DMS 273 (cell line): ENCODE measurements at regions not wholly inside any gene's neighbourhood (a gene's known extent, or its start where the extent isn't known, plus 50 kb on each side); places are given as distances from the start of the nearest gene placed in this dataset.
"Not testable (repeated sequence)": the region's sequence is repeated elsewhere in the genome, so short reads cannot be mapped to it uniquely, and the experiment has no call there.

Source experiments
- DNase-seq: peaks from one replicate; lab custom pipeline; 2025; ENCODE audit not compliant: unreplicated experiment; lab: John Stamatoyannopoulos, UW

DNA sequence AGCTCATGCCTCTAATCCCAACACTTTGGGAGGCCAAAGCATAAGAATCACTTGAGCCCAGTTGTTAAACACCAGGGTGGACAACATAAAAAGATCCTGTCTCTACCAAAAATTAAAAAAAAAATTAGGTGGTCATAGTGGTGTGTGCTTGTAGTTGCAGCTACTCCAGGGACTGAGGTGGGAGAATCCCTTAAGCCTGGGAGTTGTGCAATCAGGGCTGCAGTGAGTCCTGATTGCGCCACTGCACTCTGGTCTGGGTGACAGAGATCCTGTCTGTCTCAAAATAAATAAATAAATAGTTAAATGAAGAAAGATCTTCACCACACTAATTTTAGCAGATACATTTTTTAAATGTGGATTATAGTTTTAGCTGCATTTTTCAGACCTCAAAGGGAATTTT, 433.2 kb downstream of the MAT2B start:
- no peak for DNase-seq

DNA sequence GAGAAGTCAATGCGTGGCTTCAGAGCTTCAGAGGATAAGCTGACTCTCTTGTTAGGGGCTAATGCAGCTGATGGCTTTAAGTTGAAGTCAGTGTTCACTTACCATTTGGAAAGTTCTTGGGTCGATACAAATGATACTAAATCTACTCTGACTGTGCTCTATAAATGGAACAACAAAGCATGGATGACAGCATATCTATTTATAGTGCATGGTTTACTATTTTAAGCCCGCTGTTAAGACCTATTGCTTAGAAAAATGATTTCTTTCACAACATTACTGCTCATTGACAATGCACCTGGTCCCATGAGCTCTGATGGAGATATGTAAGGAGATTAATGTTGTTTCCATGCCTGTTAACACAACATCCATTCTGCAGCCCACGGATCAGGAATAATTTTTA, 435.7 kb downstream of the MAT2B start:
- DNase-seq = no peak

DNA sequence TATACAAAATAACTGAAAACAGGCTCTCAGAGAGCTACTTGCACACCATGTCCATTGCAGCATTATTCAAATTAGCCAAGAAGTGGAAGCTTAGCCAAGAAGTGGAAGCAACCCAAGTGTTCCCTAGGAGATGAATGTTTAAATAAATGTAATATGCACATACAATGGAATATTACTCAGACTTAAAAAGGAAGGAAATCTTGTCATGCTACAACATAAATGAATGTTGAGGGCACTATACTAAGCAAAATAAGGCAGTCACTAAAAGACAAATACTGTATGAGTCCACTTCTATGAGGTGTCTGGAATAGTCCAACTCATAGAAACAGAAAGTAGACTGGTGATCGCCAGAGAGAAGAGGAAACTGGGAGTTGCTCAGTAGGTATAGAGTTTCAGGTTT, 438.1 kb downstream of the MAT2B start:
- DNase-seq = no peak

DNA sequence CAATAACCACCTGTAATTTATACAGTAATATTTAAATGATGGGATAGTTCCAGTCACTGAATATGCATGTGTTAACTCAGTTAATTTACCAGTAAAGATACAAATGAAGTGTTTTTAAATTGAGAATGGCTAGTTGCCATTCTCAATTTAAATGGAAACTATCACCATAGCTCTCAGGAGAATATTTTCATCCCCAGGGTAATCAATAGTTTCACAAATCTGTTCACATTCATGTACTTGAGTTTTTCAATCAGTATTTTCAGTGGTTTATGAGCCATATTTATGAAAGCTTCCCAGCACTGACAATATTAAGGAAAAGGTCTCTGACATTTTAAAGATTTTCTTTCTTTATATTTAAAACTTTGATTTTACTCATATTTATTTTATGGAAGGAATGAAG, 439.3 kb downstream of the MAT2B start:
- no peak for DNase-seq

DNA sequence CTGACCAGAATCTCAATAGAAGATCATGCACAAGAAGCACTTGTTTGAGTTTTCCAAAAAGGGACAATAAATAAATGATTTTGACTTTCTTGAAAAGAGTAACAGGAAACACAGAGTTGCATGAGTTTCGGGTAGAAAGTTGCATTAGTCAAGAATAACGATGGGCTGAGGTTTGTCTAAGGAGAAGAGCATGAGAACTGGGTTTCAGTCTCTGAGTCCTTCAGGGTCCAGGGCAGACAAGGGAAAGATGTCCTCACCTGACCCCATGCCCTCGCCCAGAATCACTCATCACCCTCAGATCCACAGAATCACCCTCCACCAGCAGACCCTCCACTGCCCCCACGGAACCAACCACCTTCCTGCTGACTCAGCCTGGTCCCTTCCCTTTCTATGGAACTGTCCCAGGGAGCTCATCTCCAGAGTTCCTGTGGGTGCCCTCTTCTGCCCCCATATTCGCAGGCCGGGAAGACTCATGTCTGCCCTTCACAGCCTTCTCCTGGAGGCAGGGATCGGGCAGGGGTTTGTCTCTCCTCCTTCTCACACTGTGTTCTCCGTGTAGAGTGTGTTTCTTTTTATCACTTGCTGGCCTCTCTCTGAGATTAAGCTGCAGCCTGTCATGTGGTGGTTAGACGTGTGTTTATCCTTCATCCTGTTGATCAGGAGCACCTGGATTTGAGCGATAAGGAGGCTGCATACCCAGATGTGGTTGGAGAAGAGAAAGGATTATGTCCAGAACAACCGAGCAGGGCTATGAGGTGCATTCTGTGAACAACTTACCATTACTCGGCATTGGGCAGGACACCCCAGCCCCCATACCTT, 442.6 kb downstream of the MAT2B start:
- DNase-seq = no peak

DNA sequence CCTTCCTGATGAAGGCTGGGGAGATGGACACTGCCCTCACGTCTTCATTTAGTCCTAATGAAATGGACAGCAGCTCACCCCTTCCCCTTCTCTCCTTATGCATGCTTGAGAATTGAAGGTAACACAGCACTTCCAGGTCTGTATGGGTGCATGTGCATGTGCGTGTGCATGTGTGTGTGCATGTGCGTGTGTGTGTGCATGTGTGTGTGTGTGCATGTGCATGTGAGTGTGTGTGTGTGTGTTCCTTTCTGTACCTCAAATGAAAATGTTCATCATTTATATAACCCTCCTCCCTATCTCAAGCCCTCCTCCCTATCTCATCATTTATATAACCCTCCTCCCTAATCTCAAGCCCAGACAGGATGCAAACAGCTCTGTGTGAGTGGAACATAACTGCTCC, 444.8 kb downstream of the MAT2B start:
- no peak for DNase-seq

DNA sequence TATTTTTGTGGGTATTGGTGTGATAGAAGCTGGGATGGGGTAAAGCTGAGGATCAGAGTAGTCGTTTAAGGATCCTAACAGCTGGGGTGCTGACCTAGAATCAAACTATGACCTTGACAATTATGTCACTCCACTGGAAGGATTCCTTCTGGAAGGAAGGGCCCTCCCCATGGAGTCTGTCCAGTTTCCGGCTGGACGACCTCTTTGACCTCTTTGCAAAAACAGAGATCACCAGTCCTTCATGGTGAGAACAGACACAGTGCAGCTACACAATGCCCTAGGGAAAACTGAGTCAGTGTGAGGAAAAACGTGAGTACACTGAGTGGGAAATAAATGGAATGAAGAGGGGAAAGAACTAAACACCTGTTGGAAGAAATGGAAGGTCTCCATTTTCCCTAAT, 445.6 kb downstream of the MAT2B start:
- no peak for DNase-seq

DNA sequence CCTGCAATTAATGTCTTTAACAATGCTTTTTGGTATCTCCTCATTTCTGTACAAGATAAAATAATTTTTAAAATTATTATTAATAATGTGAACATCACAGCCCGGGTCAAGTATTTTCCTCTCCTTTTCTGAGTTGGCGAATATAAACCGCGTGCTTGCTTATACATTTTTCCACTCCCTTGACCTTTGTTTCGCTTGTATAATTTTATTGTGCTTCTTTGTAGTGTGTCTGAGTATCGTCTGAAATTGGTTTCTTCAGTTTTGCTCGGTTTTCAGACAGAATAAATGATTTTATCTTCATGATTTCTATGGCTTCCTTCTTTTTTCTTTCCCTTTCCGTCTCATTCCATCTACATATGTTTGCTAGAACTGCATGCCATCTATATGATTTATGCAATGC, 448.5 kb downstream of the MAT2B start:
- DNase-seq = no peak

DNA sequence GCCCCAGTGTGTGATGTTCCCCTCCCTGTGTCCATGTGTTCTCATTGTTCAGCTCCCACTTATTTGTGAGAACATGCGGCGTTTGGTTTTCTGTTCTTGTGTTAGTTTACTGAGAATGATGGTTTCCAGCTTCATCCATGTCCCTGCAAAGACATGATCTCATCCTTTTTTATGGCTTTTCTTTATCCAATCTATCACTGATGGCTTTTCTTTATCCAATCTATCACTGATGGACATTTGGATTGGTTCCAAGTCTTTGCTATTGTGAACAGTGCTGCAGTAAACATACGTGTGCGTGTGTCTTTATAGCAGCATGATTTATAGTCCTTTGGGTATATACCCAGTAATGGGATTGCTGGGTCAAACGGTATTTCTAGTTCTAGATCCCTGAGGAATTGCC, 455.8 kb downstream of the MAT2B start:
- DNase-seq = not testable (repeated sequence)

DNA sequence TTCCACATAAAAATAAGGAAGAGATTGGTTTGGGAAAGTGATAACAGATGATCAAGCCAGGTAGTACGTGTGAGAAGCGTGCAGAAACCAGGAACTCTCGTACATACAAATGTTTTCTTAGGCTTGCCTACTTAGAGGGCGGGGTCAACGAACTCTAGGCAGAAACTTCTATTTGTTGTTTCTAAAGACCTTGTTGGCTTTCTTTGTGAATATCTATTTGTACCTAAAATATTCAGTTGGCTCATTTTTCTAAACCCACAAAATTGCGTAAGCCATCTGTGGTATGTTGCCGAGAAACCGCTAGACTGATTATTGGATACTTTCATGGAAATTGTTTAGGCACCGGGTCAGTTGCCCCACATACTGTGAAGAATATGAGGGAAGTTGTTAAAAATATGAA, 458.5 kb downstream of the MAT2B start:
- no peak for DNase-seq

DNA sequence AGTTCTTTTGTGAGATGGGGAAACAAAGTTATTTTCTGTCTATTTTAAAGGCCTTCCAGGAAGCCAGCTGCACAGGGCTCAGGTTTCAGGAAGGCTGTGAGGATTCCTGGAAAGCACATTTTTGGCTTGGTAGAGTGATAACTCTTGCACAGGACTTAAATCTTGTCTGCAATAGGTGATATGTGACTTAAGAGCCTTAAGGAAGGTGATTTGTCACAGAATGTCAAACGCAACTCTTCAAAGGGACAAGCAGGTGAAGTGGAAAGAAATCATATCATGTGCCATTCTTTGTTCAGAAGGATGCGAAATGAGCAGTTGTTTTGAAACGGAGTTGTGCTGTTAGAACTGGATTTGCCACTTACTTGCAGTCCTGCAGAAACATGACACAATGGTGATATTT, 459.3 kb downstream of the MAT2B start:
- peak; percentile 48 for DNase-seq

DNA sequence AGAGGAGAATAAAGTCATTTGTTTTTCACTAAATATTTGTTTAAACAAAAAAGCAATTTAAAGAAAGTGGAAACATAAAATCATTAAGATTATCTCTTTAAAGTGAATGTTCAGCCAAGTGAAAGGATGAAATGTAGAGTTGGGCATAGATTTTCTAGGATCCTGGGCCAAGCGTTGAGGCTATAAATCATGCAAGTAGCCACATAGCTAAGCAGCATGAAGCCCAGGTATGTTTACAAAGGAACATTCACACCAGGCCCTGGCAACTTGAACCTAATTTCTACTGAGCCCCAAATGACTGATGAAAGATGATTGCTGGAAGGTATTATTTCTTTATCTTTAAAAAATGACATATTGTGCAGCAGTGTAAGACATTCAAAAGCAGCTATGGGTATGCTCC, 461.8 kb downstream of the MAT2B start:
- no peak for DNase-seq

DNA sequence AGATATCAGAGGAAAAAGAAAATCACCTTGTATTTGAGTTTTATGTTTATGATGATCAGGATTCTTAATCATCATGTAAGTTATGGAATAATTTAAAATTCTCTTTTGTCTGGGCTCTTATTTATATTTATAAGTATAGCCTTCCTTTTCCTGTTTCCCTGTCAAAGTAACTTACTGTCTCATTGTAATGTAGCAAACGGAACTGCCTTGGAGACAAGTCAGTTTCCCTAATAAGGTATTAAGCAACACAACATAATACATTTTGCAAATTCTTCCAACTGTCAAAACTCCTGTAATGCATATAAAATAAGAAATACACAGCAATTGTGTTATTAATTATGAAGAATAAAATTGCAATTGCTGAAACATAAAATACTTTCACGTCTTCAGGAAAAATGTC, 463.2 kb downstream of the MAT2B start:
- no peak for DNase-seq

DNA sequence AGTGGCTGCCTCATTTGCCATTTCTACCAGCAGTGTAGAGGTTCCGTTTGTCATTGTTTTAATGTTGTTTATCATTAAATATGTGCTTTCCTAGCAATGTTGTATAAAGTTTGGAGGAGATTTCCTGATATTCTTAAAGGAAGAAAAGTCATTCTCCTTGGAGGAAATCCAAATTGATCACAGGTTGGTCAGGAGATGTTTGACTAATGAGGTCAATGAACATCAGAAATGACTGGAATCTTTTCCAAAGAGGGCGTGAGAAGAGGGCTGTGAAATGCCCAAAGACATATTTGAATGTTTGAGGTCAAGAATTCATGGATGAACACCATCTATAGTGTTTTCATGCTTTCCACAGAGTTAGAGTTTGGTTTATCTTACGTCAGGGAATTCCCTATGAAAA, 471.3 kb downstream of the MAT2B start:
- no peak for DNase-seq

DNA sequence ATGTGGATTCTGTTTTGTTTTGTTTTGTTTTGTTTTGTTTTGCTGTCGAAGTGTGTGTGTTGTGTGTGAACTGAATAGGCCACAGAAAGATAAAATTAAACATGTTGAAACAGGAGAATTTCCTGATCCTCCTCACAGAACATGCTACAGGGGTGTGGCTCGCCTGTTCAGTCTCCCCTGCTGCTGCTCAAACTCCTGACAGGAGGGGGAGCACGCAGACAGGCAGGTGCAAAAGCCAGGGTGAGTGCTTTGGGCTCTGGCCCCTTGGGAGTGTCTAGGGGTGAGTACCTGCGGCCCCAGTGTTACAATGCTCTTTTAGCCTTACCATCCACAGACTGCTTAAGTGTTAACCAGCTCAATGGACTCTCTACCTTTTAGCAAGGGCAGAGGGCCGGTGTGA, 473.5 kb downstream of the MAT2B start:
- no peak for DNase-seq

DNA sequence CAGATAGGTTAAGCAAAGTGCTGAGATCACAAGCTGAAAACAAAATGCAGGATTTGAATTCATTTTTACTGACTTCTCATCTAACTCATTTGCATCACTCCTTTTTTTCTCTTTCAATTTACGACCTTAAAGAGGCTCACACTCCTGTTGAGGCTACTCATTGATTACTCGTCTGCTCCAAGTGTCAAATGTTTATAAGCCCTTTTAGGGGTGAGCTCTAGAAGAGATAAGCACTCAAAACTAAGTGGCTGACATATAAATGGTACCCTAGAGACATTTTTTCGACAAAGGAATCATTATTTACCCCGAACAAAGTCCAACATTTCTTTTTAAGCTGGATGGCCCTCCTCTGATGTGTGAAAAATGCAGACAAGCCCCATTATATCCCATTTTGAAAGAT, 483.1 kb downstream of the MAT2B start:
- no peak for DNase-seq

DNA sequence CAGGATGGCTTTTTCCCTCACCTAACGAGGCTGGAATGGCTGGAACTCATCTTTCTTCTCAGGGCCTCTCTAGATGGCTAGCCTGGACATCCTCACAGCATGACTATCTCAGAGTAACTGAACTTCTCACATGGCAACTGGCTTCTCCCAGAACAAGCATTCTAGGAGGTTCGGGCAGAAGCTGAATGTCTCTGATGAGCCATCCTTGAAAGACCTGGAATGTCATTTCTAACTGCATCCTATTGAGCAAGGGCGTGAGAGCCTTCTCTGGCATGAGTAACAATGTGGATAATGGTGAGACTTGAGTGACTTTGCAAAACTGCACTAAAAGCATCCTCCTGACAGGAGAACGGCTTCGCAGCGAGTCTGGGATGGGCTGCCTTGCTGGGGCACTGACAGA, 487.7 kb downstream of the MAT2B start:
- no peak for DNase-seq

DNA sequence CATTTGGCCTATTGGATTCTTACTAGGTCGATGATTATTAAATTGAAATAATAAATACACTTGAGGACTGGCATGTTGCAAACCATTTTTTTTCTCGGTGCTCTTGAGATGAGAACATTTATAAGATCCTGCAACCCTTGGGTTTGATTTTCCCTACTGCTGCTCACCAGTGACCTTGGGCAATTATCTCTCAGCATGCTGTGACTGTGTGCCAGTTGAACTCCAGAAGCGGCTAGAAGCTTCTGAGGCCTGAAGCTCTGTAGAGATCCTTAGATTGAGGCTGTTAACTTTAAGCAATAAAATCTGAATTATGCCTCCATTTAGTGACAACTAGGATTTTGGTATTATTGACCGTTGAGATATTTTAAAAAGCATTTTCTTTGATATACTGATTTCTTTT, 489.8 kb downstream of the MAT2B start:
- no peak for DNase-seq

DNA sequence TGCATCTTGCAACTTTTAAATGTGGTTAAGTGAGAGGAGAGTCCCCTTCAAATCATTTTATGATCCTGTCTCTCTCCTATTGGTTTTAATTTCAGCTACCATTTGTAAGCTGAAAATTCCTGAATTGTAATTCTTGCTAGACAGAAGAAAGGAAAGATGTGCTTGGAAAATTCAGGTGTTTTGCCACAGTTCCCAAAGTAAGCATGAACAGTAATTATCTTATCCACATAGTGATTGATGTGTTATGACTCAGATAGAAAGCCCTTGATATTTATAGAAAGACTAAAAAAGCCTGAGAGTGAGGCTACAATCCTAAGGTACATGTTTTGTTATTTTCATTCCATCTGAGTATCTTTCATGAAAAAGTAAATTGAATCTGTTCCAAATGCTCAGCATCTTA, 492.5 kb downstream of the MAT2B start:
- DNase-seq = no peak

DNA sequence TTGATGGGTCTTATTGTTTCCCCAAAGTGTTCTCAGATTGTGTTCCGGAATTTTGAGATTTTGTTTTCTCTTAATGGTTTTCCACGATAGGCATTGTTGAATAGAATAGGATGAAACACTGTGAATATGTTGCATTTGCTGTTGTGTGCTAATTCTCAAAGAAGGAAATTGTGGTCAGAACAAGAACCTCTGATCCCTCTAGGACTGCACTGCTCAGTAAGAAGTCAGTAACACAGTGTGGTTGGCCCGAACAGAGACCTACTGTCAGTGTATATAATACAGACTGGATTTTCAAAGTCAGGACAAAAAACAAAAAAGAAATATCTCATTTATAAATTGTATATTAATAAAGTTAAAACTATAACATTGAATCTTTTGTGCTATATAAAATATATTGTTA, 494.8 kb downstream of the MAT2B start:
- no peak for DNase-seq

DNA sequence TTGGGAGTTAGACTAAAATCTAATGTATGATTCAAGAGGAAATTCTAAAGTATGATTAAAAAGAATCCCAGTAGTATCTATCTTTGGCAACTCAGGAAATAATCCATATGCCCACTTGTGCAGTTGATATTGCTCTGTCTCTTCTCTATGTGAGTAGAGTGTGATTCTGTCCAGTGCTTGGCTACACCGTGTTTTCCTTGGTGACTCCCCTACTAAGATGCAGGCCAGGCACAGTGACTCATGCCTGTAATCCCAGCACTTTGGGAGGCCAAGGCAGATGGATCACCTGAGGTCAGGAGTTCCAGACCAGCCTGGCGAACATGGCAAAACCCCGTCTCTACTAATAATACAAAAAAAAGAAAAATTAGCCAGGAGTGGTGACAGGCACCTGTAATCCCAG, 495.4 kb downstream of the MAT2B start:
- DNase-seq = no peak

DNA sequence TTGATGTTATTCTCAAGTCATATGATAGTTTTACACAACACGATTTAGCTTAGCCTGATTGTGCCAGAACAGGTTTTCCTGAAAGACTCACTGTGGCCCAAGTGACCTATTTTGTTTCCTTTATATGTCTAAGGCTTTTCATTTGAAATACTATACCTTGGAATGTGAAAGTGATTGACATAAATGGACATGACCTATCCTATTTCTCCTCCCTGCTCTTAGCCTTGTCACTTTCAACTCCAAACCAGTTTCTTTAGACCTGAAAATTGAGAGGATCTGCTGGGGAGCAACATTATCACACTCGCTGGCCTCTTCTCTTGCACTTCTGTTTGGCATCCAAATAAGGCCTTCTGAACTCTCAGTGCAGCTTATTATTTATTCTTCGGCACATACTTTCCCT, 496.8 kb downstream of the MAT2B start:
- DNase-seq = no peak

DNA sequence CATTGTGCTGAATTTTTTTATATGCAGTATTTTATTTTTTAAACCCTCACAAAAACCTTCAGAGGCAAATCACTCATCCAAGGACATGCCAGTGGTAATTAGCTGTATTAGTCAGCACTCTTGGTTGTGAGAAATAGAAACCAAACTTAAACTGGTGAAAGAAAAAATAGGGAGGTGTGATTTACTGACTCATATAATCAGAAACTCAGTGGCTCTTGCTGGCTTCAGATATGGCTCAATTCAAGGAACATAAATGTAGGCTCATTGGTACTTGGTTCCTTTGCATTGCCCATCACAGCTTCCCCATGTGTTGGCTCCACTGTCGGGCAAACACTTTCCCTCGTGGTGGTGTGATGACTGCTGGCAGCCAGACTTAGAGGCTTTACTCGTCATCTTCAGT, 497.2 kb downstream of the MAT2B start:
- no peak for DNase-seq
